A673 (cell line): ENCODE measurements at regions not wholly inside any gene's neighbourhood (a gene's known extent, or its start where the extent isn't known, plus 50 kb on each side); places are given as distances from the start of the nearest gene placed in this dataset.

Experiments used
- BruUV-seq: library from RNA; stranded (reverse); fragments of 400-500 nt; replicated peaks from 2 replicates; lab custom pipeline; 2021; lab: Mats Ljungman, UMichigan
- CTCF ChIA-PET: fragments of 300-600 bp; sonication (Branson Sonifier 250); formaldehyde crosslinking; loops from one replicate; lab custom pipeline; 2022; ENCODE audit warnings: antibody characterized with exemption; lab: Charles Lee
- POLR2A ChIA-PET: fragments of 300-600 bp; sonication (Branson Sonifier 250); formaldehyde crosslinking; loops from one replicate; lab custom pipeline; 2022; ENCODE audit warnings: antibody characterized with exemption; ENCODE audit not compliant: low non-redundant PET; lab: Charles Lee
- DNase-seq: peaks from one replicate; pipeline ENCODE4 v3.0.0-alpha.2; 2015; ENCODE audit warnings: low spot score
- H3K27ac ChIP-seq: fragments of 200-600 bp; sonication (generic); 2 replicates; pipeline ENCODE4 v1.5.1; 2016; ENCODE audit warnings: mixed run types, low read depth, mild to moderate bottlenecking, mixed read lengths, antibody characterized with exemption, low read length; ENCODE audit not compliant: poor library complexity, severe bottlenecking
- H3K27me3 ChIP-seq: fragments of 200-600 bp; sonication (generic); replicated peaks from 2 replicates; pipeline ENCODE4 v1.6.1; 2017; ENCODE audit warnings: mixed run types, low read depth, mild to moderate bottlenecking, mixed read lengths, antibody characterized with exemption, low read length; ENCODE audit not compliant: insufficient read depth, poor library complexity
- H3K36me3 ChIP-seq: fragments of 200-600 bp; sonication (generic); 2 replicates; pipeline ENCODE4 v1.6.1; 2016; ENCODE audit warnings: mixed run types, mild to moderate bottlenecking, mixed read lengths, antibody characterized with exemption, low read length; ENCODE audit not compliant: insufficient read depth, poor library complexity, severe bottlenecking
- H3K4me1 ChIP-seq: fragments of 200-600 bp; sonication (generic); 2 replicates; pipeline ENCODE4 v1.6.1; 2017; ENCODE audit warnings: mixed run types, mild to moderate bottlenecking, mixed read lengths, antibody characterized with exemption, low read length; ENCODE audit not compliant: insufficient read depth, poor library complexity, severe bottlenecking
- H3K4me3 ChIP-seq: fragments of 200-600 bp; sonication (generic); 2 replicates; pipeline ENCODE4 v1.5.1; 2016; ENCODE audit warnings: low read depth, mixed run types, mild to moderate bottlenecking, mixed read lengths, low read length; ENCODE audit not compliant: poor library complexity, severe bottlenecking
- H3K9me3 ChIP-seq: fragments of 200-600 bp; sonication (generic); 2 replicates; pipeline ENCODE4 v1.6.1; 2016; ENCODE audit warnings: mixed run types, low read depth, mild to moderate bottlenecking, mixed read lengths, antibody characterized with exemption, low read length; ENCODE audit not compliant: poor library complexity, severe bottlenecking
- CTCF ChIP-seq: fragments of 300-800, 200-600 bp; sonication (generic); conservative IDR thresholded peaks from 2 replicates; pipeline ENCODE4 v1.5.1; 2017; ENCODE audit warnings: low read depth, mild to moderate bottlenecking, antibody characterized with exemption, low read length, moderate library complexity, mixed read lengths
- EZH2 ChIP-seq: fragments of 200-600 bp; sonication (generic); IDR thresholded peaks from 2 replicates; pipeline ENCODE4 v1.6.1; 2017; ENCODE audit warnings: borderline replicate concordance, low read depth, mild to moderate bottlenecking, mixed read lengths, antibody characterized with exemption, low read length; ENCODE audit not compliant: poor library complexity, severe bottlenecking
- intact Hi-C: fragments of 100-400 bp; cut with micrococcal nuclease; formaldehyde crosslinking; loops from one replicate; pipeline ENCODE4 v1.10.0; 2022; ENCODE audit not compliant: unreplicated experiment

- ChIA-PET CTCF (no interaction called here), POLR2A (no interaction called here)
- Histone ChIP-seq H3K27ac (no peak overlapping the region), H3K36me3 (no peaks in the 10 kb centered on the region), H3K4me1 (peaks cover 4% of the 10 kb centered on the region), H3K4me3 (no peak overlapping the region), H3K27me3 (no peaks in the 10 kb centered on the region), H3K9me3 (peaks cover 4% of the 10 kb centered on the region)
- intact Hi-C loops = loop anchor here (1.0 kb wide), 1 partner anchor 36 kb away; no protein-coding TSS in a partner anchor
- no peak for DNase-seq
- BruUV-seq = no TSS peak
- TF ChIP-seq CTCF = no peak
- no peak for TF ChIP-seq EZH2
These were observed 65.1 kb upstream of the C4orf54 start for GRCh38 chr4:99722725-99723124.

- H3K27me3 ChIP-seq = no peaks in the 10 kb centered on the region
- peak; percentile 24 for DNase-seq
- no peak overlapping the region for H3K4me3 ChIP-seq
- TF ChIP-seq CTCF = no peak
- TF ChIP-seq EZH2 = no peak
- no peaks in the 10 kb centered on the region for H3K9me3 ChIP-seq
- peaks cover 4% of the 10 kb centered on the region for H3K4me1 ChIP-seq
- CTCF ChIA-PET = no interaction called here
- POLR2A ChIA-PET = no interaction called here
- intact Hi-C loops = loop anchor here (1.0 kb wide), 1 partner anchor 36 kb away; no protein-coding TSS in a partner anchor
- H3K36me3 ChIP-seq = no peaks in the 10 kb centered on the region
- BruUV-seq = no TSS peak
- no peak overlapping the region for H3K27ac ChIP-seq
These were observed 64.4 kb upstream of the C4orf54 start for GRCh38 chr4:99722006-99722405.

- POLR2A ChIA-PET = no interaction called here
- H3K27me3 ChIP-seq = no peaks in the 10 kb centered on the region
- intact Hi-C loops = no loop called here
These were observed 62.6 kb upstream of the C4orf54 start for GRCh38 chr4:99720206-99720605.

More at GRCh38 chr4:99720206-99720605, 62.6 kb upstream of the C4orf54 start:
- no peak for DNase-seq
- peaks cover 4% of the 10 kb centered on the region for H3K4me1 ChIP-seq
- no peak overlapping the region for H3K27ac ChIP-seq
- H3K9me3 ChIP-seq = no peaks in the 10 kb centered on the region
- CTCF ChIA-PET = no interaction called here
- no peaks in the 10 kb centered on the region for H3K36me3 ChIP-seq
- H3K4me3 ChIP-seq = no peak overlapping the region
- TF ChIP-seq EZH2 (no peak), CTCF (no peak)
- no TSS peak for BruUV-seq
